BE2C (cell line): ENCODE measurements at regions not wholly inside any gene's neighbourhood (a gene's known extent, or its start where the extent isn't known, plus 50 kb on each side); places are given as distances from the start of the nearest gene placed in this dataset.
A peak's percentile ranks its signal among the peaks of the same experiment; 100 is the strongest.

Experiments
- DNase-seq: peaks from one replicate; pipeline ENCODE4 v3.0.0-alpha.2; 2020
- H3K27me3 ChIP-seq: fragments of 250-450 bp; sonication (Bioruptor Pico); 2 replicates; pipeline ENCODE4 v1.5.1; 2020; ENCODE audit warnings: mild to moderate bottlenecking
- H3K36me3 ChIP-seq: fragments of 250-450 bp; sonication (Bioruptor Pico); 2 replicates; pipeline ENCODE4 v1.5.1; 2020; ENCODE audit warnings: mild to moderate bottlenecking
- H3K4me1 ChIP-seq: fragments of 250-450 bp; sonication (Bioruptor Pico); 2 replicates; pipeline ENCODE4 v1.5.1; 2020
- H3K4me3 ChIP-seq: 2 replicates; pipeline ENCODE4 v1.5.1; 2011; ENCODE audit warnings: low read depth, low read length
- H3K9me3 ChIP-seq: fragments of 250-450 bp; sonication (Bioruptor Pico); 2 replicates; pipeline ENCODE4 v1.5.1; 2020
- TF ChIP-seq, protein P1 (sequence below): IDR thresholded peaks from 2 replicates; pipeline ENCODE4 v1.5.1; 2012; ENCODE audit warnings: mild to moderate bottlenecking, low read depth, low read length

- no peak for DNase-seq
Measured at GRCh38 chr3:186421946-186422345, 59.9 kb upstream of the DGKG start.

DNA sequence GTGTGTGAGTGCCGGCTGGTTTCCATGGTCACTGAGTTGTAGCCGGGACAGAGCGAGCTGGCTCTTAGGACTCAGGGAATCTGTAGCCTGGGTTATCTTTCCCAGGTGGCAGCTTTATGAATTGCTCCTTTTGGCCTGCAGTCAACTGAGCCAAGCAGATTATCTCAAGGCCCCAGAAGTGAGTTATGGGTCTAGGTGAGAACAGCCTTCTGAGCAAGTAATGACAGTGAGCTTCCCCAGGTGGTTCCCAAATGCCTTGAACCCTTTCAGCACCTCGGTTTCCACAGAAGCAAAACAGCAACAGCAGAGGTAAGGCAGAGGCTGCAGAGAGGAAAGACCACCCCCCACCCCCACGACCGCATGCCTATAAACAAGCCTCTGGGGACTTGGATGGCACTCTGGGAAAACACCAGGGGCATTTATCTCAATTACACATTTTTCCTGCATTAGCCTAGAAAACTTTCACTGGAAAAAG, 56.7 kb upstream of the DGKG start:
- Histone ChIP-seq H3K4me3 (no peak overlapping the region), H3K9me3 (no peaks in the 10 kb centered on the region), H3K27me3 (no peaks in the 10 kb centered on the region), H3K36me3 (no peaks in the 10 kb centered on the region), H3K4me1 (peaks cover 11% of the 10 kb centered on the region)
- peak; percentile 65 for DNase-seq
- TF ChIP-seq, protein P1, sequence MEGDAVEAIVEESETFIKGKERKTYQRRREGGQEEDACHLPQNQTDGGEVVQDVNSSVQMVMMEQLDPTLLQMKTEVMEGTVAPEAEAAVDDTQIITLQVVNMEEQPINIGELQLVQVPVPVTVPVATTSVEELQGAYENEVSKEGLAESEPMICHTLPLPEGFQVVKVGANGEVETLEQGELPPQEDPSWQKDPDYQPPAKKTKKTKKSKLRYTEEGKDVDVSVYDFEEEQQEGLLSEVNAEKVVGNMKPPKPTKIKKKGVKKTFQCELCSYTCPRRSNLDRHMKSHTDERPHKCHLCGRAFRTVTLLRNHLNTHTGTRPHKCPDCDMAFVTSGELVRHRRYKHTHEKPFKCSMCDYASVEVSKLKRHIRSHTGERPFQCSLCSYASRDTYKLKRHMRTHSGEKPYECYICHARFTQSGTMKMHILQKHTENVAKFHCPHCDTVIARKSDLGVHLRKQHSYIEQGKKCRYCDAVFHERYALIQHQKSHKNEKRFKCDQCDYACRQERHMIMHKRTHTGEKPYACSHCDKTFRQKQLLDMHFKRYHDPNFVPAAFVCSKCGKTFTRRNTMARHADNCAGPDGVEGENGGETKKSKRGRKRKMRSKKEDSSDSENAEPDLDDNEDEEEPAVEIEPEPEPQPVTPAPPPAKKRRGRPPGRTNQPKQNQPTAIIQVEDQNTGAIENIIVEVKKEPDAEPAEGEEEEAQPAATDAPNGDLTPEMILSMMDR: peak; percentile 24; the same call in 1 of the 2 replicates

More at GRCh38 chr3:186421946-186422345, 59.9 kb upstream of the DGKG start:
- Histone ChIP-seq H3K36me3 (no peaks in the 10 kb centered on the region), H3K4me3 (no peak overlapping the region), H3K27me3 (no peaks in the 10 kb centered on the region), H3K9me3 (no peaks in the 10 kb centered on the region; the same call in 1 of the 2 replicates), H3K4me1 (peaks cover 13% of the 10 kb centered on the region)
- TF ChIP-seq, protein P1: no peak

GRCh38 chr3:186417791-186418190, 55.8 kb upstream of the DGKG start:
- no peak overlapping the region for H3K4me3 ChIP-seq
- H3K36me3 ChIP-seq: no peaks in the 10 kb centered on the region
- DNase-seq: no peak
- H3K27me3 ChIP-seq: no peaks in the 10 kb centered on the region
- no peaks in the 10 kb centered on the region for H3K9me3 ChIP-seq
- TF ChIP-seq, protein P1: no peak
- H3K4me1 ChIP-seq: peaks cover 10% of the 10 kb centered on the region

GRCh38 chr3:186414735-186415419, 52.8 kb upstream of the DGKG start:
- Histone ChIP-seq H3K4me1 (peaks cover 10% of the 10 kb centered on the region), H3K9me3 (no peaks in the 10 kb centered on the region), H3K27me3 (no peaks in the 10 kb centered on the region), H3K4me3 (no peak overlapping the region), H3K36me3 (no peaks in the 10 kb centered on the region)
- DNase-seq: no peak
- TF ChIP-seq, protein P1: no peak

DNA sequence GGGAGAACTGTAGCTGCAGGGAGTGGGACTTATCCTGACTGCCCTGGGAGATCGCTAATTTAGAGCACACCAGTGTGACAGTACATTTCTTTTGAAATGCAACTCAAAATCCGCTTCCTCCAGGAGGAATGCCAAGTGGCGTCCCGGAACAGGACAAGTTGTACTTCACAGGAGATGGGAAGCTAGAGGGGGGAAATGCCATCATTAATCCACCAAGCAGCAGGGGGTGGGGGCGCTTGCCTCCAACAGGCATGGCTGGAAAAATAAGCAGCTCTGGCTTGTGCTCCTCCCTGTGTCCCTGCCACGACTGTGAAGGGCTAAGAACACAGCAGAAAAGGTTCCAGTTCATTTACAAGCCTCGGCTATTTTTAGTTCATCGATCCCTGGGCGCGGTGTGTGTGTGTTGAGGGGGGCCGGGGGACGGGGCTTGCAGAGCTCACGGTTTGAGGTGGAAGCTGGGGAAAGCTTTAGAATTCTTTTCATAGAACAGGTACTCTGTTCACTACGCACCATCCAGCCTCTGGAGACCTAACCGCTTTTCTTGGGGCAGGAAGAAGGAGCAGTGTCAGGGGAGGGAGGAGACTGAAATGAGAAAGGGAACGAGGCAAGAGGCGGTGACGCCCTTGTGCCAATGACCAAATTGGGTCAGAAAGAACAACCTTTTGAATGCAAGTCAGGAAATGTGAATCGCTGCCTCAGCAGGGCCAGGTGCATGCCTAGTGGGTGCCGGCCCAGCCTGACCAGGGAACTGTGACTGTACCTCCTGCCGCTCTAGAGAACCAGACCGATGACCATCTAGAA, 51.8 kb upstream of the DGKG start:
- no peaks in the 10 kb centered on the region for H3K9me3 ChIP-seq
- H3K27me3 ChIP-seq: no peaks in the 10 kb centered on the region
- peak overlapping the region; percentile 39 for H3K4me3 ChIP-seq
- no peak for DNase-seq
- H3K36me3 ChIP-seq: no peaks in the 10 kb centered on the region
- TF ChIP-seq, protein P1: no peak
- peaks cover 10% of the 10 kb centered on the region for H3K4me1 ChIP-seq
